HCT116 (cell line): ENCODE measurements at regions not wholly inside any gene's neighbourhood (a gene's known extent, or its start where the extent isn't known, plus 50 kb on each side); places are given as distances from the start of the nearest gene placed in this dataset.

Experiments
- ATAC-seq: fragments of 200-7000 bp; cut with Tn5 transposase; 2 replicates; pipeline ENCODE4 v1.9.1; 2020; ENCODE audit warnings: mild to moderate bottlenecking, moderate library complexity
- BruUV-seq: library from RNA; stranded (reverse); fragments of 400-500 nt; replicated peaks from 2 replicates; lab custom pipeline; 2021; lab: Mats Ljungman, UMichigan
- CTCF ChIA-PET: fragments of 300-600 bp; sonication (Branson Sonifier 250); formaldehyde crosslinking; loops from one replicate; lab custom pipeline; 2021; ENCODE audit warnings: antibody characterized with exemption; lab: Charles Lee
- POLR2A ChIA-PET: fragments of 300-600, 350-600 bp; sonication (Branson Sonifier 250); formaldehyde crosslinking; loops from one replicate; lab custom pipeline; 2021; ENCODE audit warnings: antibody characterized with exemption; lab: Charles Lee
- RAD21 ChIA-PET, 2 experiments: fragments of 300-600 bp; sonication (Branson Sonifier 250); formaldehyde crosslinking; loops; one replicate each; lab custom pipeline; 2023; ENCODE audit warnings: low total read pairs in 2 of 2; ENCODE audit not compliant: uncharacterized antibody in 2 of 2, unreplicated experiment in 2 of 2, low non-redundant PET in 1 of 2; lab: Charles Lee
- DNase-seq: peaks from one replicate; pipeline ENCODE4 v3.0.0-alpha.2; 2010; ENCODE audit warnings: low read depth, low spot score
- H2AFZ ChIP-seq: fragments of 200-600 bp; shearing (Covaris generic), sonication (generic); 2 replicates; pipeline ENCODE4 v1.6.1; 2017; ENCODE audit warnings: low read depth, mixed run types, mixed read lengths, antibody characterized with exemption, low read length; ENCODE audit not compliant: poor library complexity, severe bottlenecking
- H3K27ac ChIP-seq: 2 replicates; pipeline ENCODE4 v1.5.1; 2012; ENCODE audit warnings: low read depth, low read length
- H3K27me3 ChIP-seq: fragments of 200-600 bp; sonication (generic); 2 replicates; pipeline ENCODE4 v1.6.1; 2016; ENCODE audit warnings: mixed run types, low read length, mixed read lengths; ENCODE audit not compliant: insufficient read depth
- H3K36me3 ChIP-seq, 2 experiments: fragments of 200-500 bp in 1 of 2; fragments of 200-600 bp in 1 of 2; sonication (Bioruptor generic) in 1 of 2; sonication (generic) in 1 of 2; 2 replicates each; pipeline versions ENCODE4 v1.5.1 to v1.6.1; 2014 to 2016; ENCODE audit warnings: low read length in 2 of 2, inconsistent platforms in 1 of 2, mixed read lengths in 1 of 2, mixed run types in 1 of 2; ENCODE audit not compliant: insufficient read depth in 2 of 2, control insufficient read depth in 1 of 2
- H3K4me1 ChIP-seq, 2 experiments: fragments of 200-600 bp in 1 of 2; sonication (generic) in 1 of 2; 2 replicates each; pipeline versions ENCODE4 v1.5.1 to v1.6.1; 2012 to 2017; ENCODE audit warnings: low read length in 2 of 2, inconsistent platforms in 1 of 2, mild to moderate bottlenecking in 1 of 2, mixed read lengths in 1 of 2, mixed run types in 1 of 2, moderate library complexity in 1 of 2; ENCODE audit not compliant: insufficient read depth in 2 of 2, control insufficient read depth in 1 of 2
- H3K4me2 ChIP-seq: fragments of 200-600 bp; sonication (generic); 2 replicates; pipeline ENCODE4 v1.6.1; 2017; ENCODE audit warnings: mixed run types, low read length, mixed read lengths
- H3K4me3 ChIP-seq, 2 experiments: fragments of 200-600 bp in 1 of 2; sonication (generic) in 1 of 2; replicated peaks in 1 of 2; 2 replicates each; pipeline ENCODE4 v1.5.1; 2011 to 2016; ENCODE audit warnings: low read length in 2 of 2, control low read depth in 1 of 2, low read depth in 1 of 2, mild to moderate bottlenecking in 1 of 2, mixed read lengths in 1 of 2, mixed run types in 1 of 2
- H3K79me2 ChIP-seq: fragments of 200-600 bp; sonication (generic); 2 replicates; pipeline ENCODE4 v1.6.1; 2017; ENCODE audit warnings: mild to moderate bottlenecking, mixed run types, low read length, moderate library complexity, mixed read lengths; ENCODE audit not compliant: insufficient read depth
- H3K9ac ChIP-seq: fragments of 200-600 bp; sonication (generic); 2 replicates; pipeline ENCODE4 v1.6.1; 2016; ENCODE audit warnings: low read length, mixed read lengths
- H3K9me2 ChIP-seq: fragments of 200-600 bp; sonication (generic), shearing (Covaris generic); 2 replicates; pipeline ENCODE4 v1.6.1; 2017; ENCODE audit warnings: mixed run types, mild to moderate bottlenecking, moderate library complexity; ENCODE audit not compliant: insufficient read depth
- H3K9me3 ChIP-seq, 2 experiments: fragments of 200-500 bp in 1 of 2; fragments of 200-600 bp in 1 of 2; sonication (Bioruptor generic) in 1 of 2; sonication (generic) in 1 of 2; 2 replicates each; pipeline ENCODE4 v1.6.1; 2014 to 2017; ENCODE audit warnings: low read length in 2 of 2, mixed read lengths in 2 of 2, inconsistent platforms in 1 of 2, low read depth in 1 of 2, mild to moderate bottlenecking in 1 of 2, mixed run types in 1 of 2, moderate library complexity in 1 of 2; ENCODE audit not compliant: control insufficient read depth in 1 of 2, insufficient read depth in 1 of 2
- H4K20me1 ChIP-seq: fragments of 200-600 bp; sonication (generic), shearing (Covaris generic); 2 replicates; pipeline ENCODE4 v1.6.1; 2017; ENCODE audit warnings: mixed run types, mild to moderate bottlenecking, moderate library complexity; ENCODE audit not compliant: insufficient read depth
- FOSL1 ChIP-seq: IDR thresholded peaks from 2 replicates; pipeline ENCODE4 v1.6.1; 2012; ENCODE audit warnings: low read depth
- POLR2AphosphoS5 ChIP-seq: IDR thresholded peaks from 2 replicates; pipeline ENCODE4 v1.6.1; 2011; ENCODE audit warnings: mild to moderate bottlenecking, low read depth, low read length, moderate library complexity
- SP1 ChIP-seq: IDR thresholded peaks from 2 replicates; pipeline ENCODE4 v1.6.1; 2012; ENCODE audit warnings: low read depth
- TCF7L2 ChIP-seq: IDR thresholded peaks from 2 replicates; pipeline ENCODE4 v1.7.0; 2011; ENCODE audit warnings: borderline replicate concordance, inconsistent platforms; ENCODE audit not compliant: insufficient read depth, insufficient read length; ENCODE audit errors: extremely low read depth
- ZNF274 ChIP-seq: fragments of 200-500 bp; sonication (Bioruptor generic); IDR thresholded peaks from 2 replicates; pipeline ENCODE4 v1.6.1; 2014; ENCODE audit warnings: mild to moderate bottlenecking, low read depth, low read length, inconsistent platforms
- intact Hi-C: fragments of 100-400 bp; cut with micrococcal nuclease; formaldehyde crosslinking; loops from 2 replicates; pipeline ENCODE4 v1.10.0; 2022
- TF ChIP-seq, protein P1 (sequence below), 3 experiments: fragments of 200-600 bp in 1 of 3; sonication (generic) in 1 of 3; IDR thresholded peaks in 2 of 3; conservative IDR thresholded peaks in 1 of 3; 2 replicates each; pipeline ENCODE4 v1.5.1; 2012 to 2017; ENCODE audit warnings: low read depth in 2 of 3, low read length in 2 of 3, antibody characterized with exemption in 1 of 3, borderline replicate concordance in 1 of 3, control low read depth in 1 of 3, mild to moderate bottlenecking in 1 of 3, mixed read lengths in 1 of 3, mixed run types in 1 of 3, moderate library complexity in 1 of 3; ENCODE audit not compliant: insufficient read depth in 1 of 3

GRCh38 chrX:8091510-8091909 is 79.6 kb downstream of the VCX2 start:
- no peaks in the 10 kb centered on the region for H3K27me3 ChIP-seq
- H3K9me3 ChIP-seq: no peaks in the 10 kb centered on the region
- H4K20me1 ChIP-seq: no peaks in the 10 kb centered on the region
- no peaks in the 10 kb centered on the region for H3K79me2 ChIP-seq
- no peaks in the 10 kb centered on the region for H3K4me1 ChIP-seq
- ChIA-PET RAD21 (no interaction called here), CTCF (no interaction called here), POLR2A (no interaction called here)
- H3K27ac ChIP-seq: no peak overlapping the region
- no peak overlapping the region for H2AFZ ChIP-seq
- no TSS peak for BruUV-seq
- H3K4me2 ChIP-seq: no peak overlapping the region
- H3K9ac ChIP-seq: no peak overlapping the region
- H3K36me3 ChIP-seq: no peaks in the 10 kb centered on the region
- H3K4me3 ChIP-seq: no peak overlapping the region
- intact Hi-C loops: no loop called here
- DNase-seq (no peak), ATAC-seq (no peak)
- TF ChIP-seq SP1: no peak
- H3K9me2 ChIP-seq: no peaks in the 10 kb centered on the region

- intact Hi-C loops: no loop called here
- no peak for DNase-seq
- ChIA-PET POLR2A (no interaction called here), CTCF (no interaction called here), RAD21 (no interaction called here)
- Histone ChIP-seq H3K4me1 (no peaks in the 10 kb centered on the region), H3K4me3 (no peak overlapping the region), H3K27me3 (no peaks in the 10 kb centered on the region), H3K9me3 (no peaks in the 10 kb centered on the region), H4K20me1 (no peaks in the 10 kb centered on the region), H3K36me3 (no peaks in the 10 kb centered on the region), H3K9me2 (no peaks in the 10 kb centered on the region), H3K27ac (no peak overlapping the region), H3K4me2 (no peak overlapping the region), H3K79me2 (no peaks in the 10 kb centered on the region), H3K9ac (no peak overlapping the region), H2AFZ (no peak overlapping the region)
- no peak for TF ChIP-seq FOSL1
- no peak for TF ChIP-seq POLR2AphosphoS5
- TF ChIP-seq SP1: no peak
- TF ChIP-seq TCF7L2: no peak
- TF ChIP-seq, protein P1, sequence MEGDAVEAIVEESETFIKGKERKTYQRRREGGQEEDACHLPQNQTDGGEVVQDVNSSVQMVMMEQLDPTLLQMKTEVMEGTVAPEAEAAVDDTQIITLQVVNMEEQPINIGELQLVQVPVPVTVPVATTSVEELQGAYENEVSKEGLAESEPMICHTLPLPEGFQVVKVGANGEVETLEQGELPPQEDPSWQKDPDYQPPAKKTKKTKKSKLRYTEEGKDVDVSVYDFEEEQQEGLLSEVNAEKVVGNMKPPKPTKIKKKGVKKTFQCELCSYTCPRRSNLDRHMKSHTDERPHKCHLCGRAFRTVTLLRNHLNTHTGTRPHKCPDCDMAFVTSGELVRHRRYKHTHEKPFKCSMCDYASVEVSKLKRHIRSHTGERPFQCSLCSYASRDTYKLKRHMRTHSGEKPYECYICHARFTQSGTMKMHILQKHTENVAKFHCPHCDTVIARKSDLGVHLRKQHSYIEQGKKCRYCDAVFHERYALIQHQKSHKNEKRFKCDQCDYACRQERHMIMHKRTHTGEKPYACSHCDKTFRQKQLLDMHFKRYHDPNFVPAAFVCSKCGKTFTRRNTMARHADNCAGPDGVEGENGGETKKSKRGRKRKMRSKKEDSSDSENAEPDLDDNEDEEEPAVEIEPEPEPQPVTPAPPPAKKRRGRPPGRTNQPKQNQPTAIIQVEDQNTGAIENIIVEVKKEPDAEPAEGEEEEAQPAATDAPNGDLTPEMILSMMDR (IDR thresholded peaks at IDR 0.05 in 2 of 3, conservative IDR thresholded peaks at IDR 0.05 in 1 of 3; ENCODE audit: borderline replicate concordance in 1 of 3, insufficient read depth in 1 of 3, low read depth in 2 of 3, low read length in 2 of 3): no peak
- no peak for TF ChIP-seq ZNF274
- ATAC-seq: no peak
- BruUV-seq: no TSS peak
These were observed 80.2 kb downstream of the VCX2 start for GRCh38 chrX:8090906-8091305.
